Mesenchymal stem cell (in vitro differentiated cells and primary cell): ENCODE measurements at regions not wholly inside any gene's neighbourhood (a gene's known extent, or its start where the extent isn't known, plus 50 kb on each side); places are given as distances from the start of the nearest gene placed in this dataset.
A peak's percentile ranks its signal among the peaks of the same experiment; 100 is the strongest.

Experiments
- DNase-seq: peaks from one replicate; pipeline ENCODE4 v3.0.0-alpha.2; 2013
- H2AFZ ChIP-seq: one replicate; pipeline ENCODE4 v1.6.1; 2013; ENCODE audit warnings: low read depth, mild to moderate bottlenecking, control low read depth, inconsistent platforms, low read length, moderate library complexity
- H2AK5ac ChIP-seq: 2 replicates; pipeline ENCODE4 v1.6.1; 2013; ENCODE audit warnings: low read length, moderate library complexity, mild to moderate bottlenecking, inconsistent platforms; ENCODE audit not compliant: severe bottlenecking
- H2BK120ac ChIP-seq: one replicate; pipeline ENCODE4 v1.6.1; 2013; ENCODE audit warnings: low read depth, mild to moderate bottlenecking, inconsistent platforms, low read length, moderate library complexity
- H2BK12ac ChIP-seq, 2 experiments: one replicate each; pipeline ENCODE4 v1.6.1; 2013; ENCODE audit warnings: inconsistent platforms in 2 of 2, low read length in 2 of 2, mild to moderate bottlenecking in 2 of 2, moderate library complexity in 2 of 2, control low read depth in 1 of 2
- H2BK15ac ChIP-seq: one replicate; pipeline ENCODE4 v1.6.1; 2013; ENCODE audit warnings: mild to moderate bottlenecking, low read depth, inconsistent platforms; ENCODE audit not compliant: poor library complexity, severe bottlenecking
- H2BK5ac ChIP-seq: 2 replicates; pipeline ENCODE4 v1.6.1; 2013; ENCODE audit warnings: low read depth, mild to moderate bottlenecking, low read length, control low read depth, inconsistent platforms; ENCODE audit not compliant: poor library complexity, severe bottlenecking
- H3K14ac ChIP-seq, 2 experiments: one replicate each; pipeline ENCODE4 v1.6.1; 2013; ENCODE audit warnings: inconsistent platforms in 2 of 2, low read length in 2 of 2, control low read depth in 1 of 2, mild to moderate bottlenecking in 1 of 2, moderate library complexity in 1 of 2
- H3K18ac ChIP-seq, 2 experiments: one replicate each; pipeline ENCODE4 v1.6.1; 2013; ENCODE audit warnings: inconsistent platforms in 2 of 2, low read length in 2 of 2, control low read depth in 1 of 2, low read depth in 1 of 2, mild to moderate bottlenecking in 1 of 2
- H3K23ac ChIP-seq, 2 experiments: one replicate each; pipeline ENCODE4 v1.6.1; 2013; ENCODE audit warnings: inconsistent platforms in 2 of 2, low read length in 2 of 2, mild to moderate bottlenecking in 2 of 2, moderate library complexity in 2 of 2, control low read depth in 1 of 2
- H3K27ac ChIP-seq: 2 replicates; pipeline ENCODE4 v1.5.1; 2013; ENCODE audit warnings: mild to moderate bottlenecking, moderate library complexity, low read length, control low read depth, inconsistent platforms; ENCODE audit not compliant: poor library complexity, severe bottlenecking
- H3K27me3 ChIP-seq, 2 experiments: 2 replicates each; pipeline versions ENCODE4 v1.6.1 to v1.7.0; 2013; ENCODE audit warnings: low read length in 2 of 2, mild to moderate bottlenecking in 2 of 2, moderate library complexity in 2 of 2, control low read depth in 1 of 2, inconsistent platforms in 1 of 2; ENCODE audit not compliant: control insufficient read depth in 1 of 2, insufficient read depth in 1 of 2
- H3K36me3 ChIP-seq, 2 experiments: 2 replicates each; pipeline versions ENCODE4 v1.6.1 to v1.7.0; 2013; ENCODE audit warnings: low read length in 2 of 2, control low read depth in 1 of 2, inconsistent platforms in 1 of 2, low read depth in 1 of 2, mild to moderate bottlenecking in 1 of 2; ENCODE audit not compliant: insufficient read depth in 2 of 2, control insufficient read depth in 1 of 2
- H3K4ac ChIP-seq, 2 experiments: one replicate each; pipeline ENCODE4 v1.6.1; 2013; ENCODE audit warnings: inconsistent platforms in 2 of 2, low read length in 2 of 2, mild to moderate bottlenecking in 2 of 2, moderate library complexity in 2 of 2, control low read depth in 1 of 2, low read depth in 1 of 2
- H3K4me1 ChIP-seq: 2 replicates; pipeline ENCODE4 v1.6.1; 2013; ENCODE audit warnings: low read depth, low read length, control low read depth; ENCODE audit not compliant: control insufficient read depth, insufficient read depth
- H3K4me2 ChIP-seq: 2 replicates; pipeline ENCODE4 v1.6.1; 2013; ENCODE audit warnings: low read length, mild to moderate bottlenecking, inconsistent platforms; ENCODE audit not compliant: poor library complexity, severe bottlenecking
- H3K4me3 ChIP-seq, 2 experiments: 2 replicates each; pipeline versions ENCODE4 v1.5.1 to v1.7.0; 2013; ENCODE audit warnings: low read length in 2 of 2, mild to moderate bottlenecking in 2 of 2, control low read depth in 1 of 2, low read depth in 1 of 2; ENCODE audit not compliant: insufficient read depth in 1 of 2
- H3K79me1 ChIP-seq: replicated peaks from 2 replicates; pipeline ENCODE4 v1.6.1; 2013; ENCODE audit warnings: mild to moderate bottlenecking, control low read depth, low read length, inconsistent platforms; ENCODE audit not compliant: poor library complexity, severe bottlenecking
- H3K9ac ChIP-seq: 2 replicates; pipeline ENCODE4 v1.7.0; 2013; ENCODE audit warnings: mild to moderate bottlenecking, low read length, moderate library complexity
- H3K9me3 ChIP-seq: 2 replicates; pipeline ENCODE4 v1.7.0; 2013; ENCODE audit warnings: mild to moderate bottlenecking, low read length; ENCODE audit not compliant: control insufficient read depth
- H4K8ac ChIP-seq: one replicate; pipeline ENCODE4 v1.6.1; 2013; ENCODE audit warnings: inconsistent platforms, mild to moderate bottlenecking, low read length, moderate library complexity
- H4K91ac ChIP-seq: one replicate; pipeline ENCODE4 v1.6.1; 2013; ENCODE audit warnings: mild to moderate bottlenecking, low read length, inconsistent platforms
- WGBS: methylation state at CpG from one replicate; pipeline ENCODE4 v1.1.7; 2013; ENCODE audit warnings: mixed read lengths; 5-methylcytosine and 5-hydroxymethylcytosine counted together

DNA sequence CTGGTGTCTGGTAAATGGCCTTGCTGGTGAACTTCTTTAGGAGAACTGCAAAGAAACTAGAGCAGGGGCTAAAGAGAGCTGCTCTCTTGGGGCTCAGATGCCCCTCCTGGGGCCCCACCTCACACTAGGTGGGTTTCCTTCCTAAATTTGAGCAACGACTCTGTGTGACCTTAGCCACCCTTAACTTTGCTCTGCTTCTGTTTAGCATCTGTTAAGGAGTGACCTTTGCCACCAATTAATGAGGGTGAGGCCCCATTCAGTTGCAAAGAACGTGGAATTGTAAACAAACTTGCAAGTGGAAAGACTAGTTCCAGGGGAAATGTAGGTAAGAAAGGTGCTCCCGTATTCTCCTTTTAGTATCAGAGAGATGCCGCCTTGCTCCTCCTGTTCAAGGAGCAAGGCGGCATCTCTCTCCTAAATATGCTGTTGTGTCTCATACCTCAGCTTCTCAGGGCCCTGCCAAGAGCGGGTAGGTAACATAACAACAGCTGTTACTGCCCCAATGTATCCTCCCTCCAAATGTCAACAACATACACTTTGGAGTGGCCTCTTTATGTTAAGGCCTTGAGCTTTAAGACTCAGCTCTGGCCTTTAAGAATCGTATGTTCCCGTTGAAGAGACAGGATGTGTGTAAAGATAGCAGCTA lies 77.6 kb upstream of the FUT8 start:
- no peaks in the 10 kb centered on the region for H3K9me3 ChIP-seq
- H4K91ac ChIP-seq, result peak overlapping the region; percentile 66
- peak overlapping the region; percentile 57 for H4K8ac ChIP-seq
- H2AK5ac ChIP-seq, result no peak overlapping the region
- H3K27ac ChIP-seq, result no peak overlapping the region
- H2BK5ac ChIP-seq, result no peak overlapping the region
- H3K14ac ChIP-seq, result no peak overlapping the region
- peak overlapping the region; percentile 16 for H2BK15ac ChIP-seq
- H3K18ac ChIP-seq, result peak overlapping the region; percentile 40 to 77
- H3K4me3 ChIP-seq, result no peak overlapping the region
- no peak overlapping the region for H2AFZ ChIP-seq
- WGBS, result 23% methylated on average over 6 of the region's 8 CpGs
- peak overlapping the region; percentile 80 to 92 for H2BK12ac ChIP-seq
- no peak overlapping the region for H3K23ac ChIP-seq
- H3K36me3 ChIP-seq, result no peaks in the 10 kb centered on the region
- H3K9ac ChIP-seq, result peak overlapping the region; percentile 34
- H3K4ac ChIP-seq, result peak overlapping the region; percentile 5 to 69
- H3K4me1 ChIP-seq, result no peaks in the 10 kb centered on the region
- H3K4me2 ChIP-seq, result no peak overlapping the region
- DNase-seq, result no peak
- no peaks in the 10 kb centered on the region for H3K27me3 ChIP-seq
- H3K79me1 ChIP-seq, result no peaks in the 10 kb centered on the region
- peak overlapping the region; percentile 96 for H2BK120ac ChIP-seq

DNA sequence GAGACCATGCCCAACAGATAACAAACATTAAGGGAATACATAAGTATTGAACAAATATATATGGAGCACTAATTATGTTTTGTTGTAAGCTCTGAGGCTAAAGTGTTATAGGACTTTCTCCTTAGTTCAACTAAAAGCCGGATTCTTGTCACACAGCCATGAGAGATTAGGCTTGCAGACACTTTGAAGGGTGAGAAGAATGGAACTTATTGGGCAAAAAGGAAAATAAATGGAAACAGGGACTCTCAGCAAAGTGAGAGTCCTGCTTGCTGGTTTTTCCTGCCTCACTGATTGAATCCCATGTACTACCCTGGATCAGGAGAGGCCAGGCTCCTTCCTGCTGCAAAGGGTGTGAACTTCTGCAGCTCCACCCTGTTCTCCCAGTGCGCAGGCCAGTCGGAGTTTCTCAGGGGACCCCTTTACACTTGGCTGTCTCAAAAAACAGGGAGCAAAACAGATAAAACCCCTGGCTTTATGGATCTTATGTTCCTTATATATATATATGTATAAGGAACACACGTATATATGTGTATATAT lies 77.1 kb upstream of the FUT8 start:
- Histone ChIP-seq H2BK120ac (no peak overlapping the region), H3K27ac (no peak overlapping the region), H3K4me2 (no peak overlapping the region), H2BK5ac (no peak overlapping the region), H2AK5ac (no peak overlapping the region), H2AFZ (no peak overlapping the region), H3K4ac (peak overlapping the region; percentile 13 to 32), H3K9me3 (no peaks in the 10 kb centered on the region), H4K8ac (peak overlapping the region; percentile 98), H3K9ac (no peak overlapping the region), H4K91ac (peak overlapping the region; percentile 97), H2BK12ac (peak overlapping the region; percentile 28 to 70), H3K27me3 (no peaks in the 10 kb centered on the region), H3K4me3 (no peak overlapping the region), H3K36me3 (no peaks in the 10 kb centered on the region), H3K18ac (peak overlapping the region; percentile 79 to 83), H2BK15ac (no peak overlapping the region), H3K14ac (peak overlapping the region in 1 of 2 experiments; percentile 43), H3K79me1 (no peaks in the 10 kb centered on the region), H3K4me1 (no peaks in the 10 kb centered on the region), H3K23ac (no peak overlapping the region)
- 54% methylated on average over 3 of the region's 4 CpGs for WGBS
- DNase-seq, result peak; percentile 36

DNA sequence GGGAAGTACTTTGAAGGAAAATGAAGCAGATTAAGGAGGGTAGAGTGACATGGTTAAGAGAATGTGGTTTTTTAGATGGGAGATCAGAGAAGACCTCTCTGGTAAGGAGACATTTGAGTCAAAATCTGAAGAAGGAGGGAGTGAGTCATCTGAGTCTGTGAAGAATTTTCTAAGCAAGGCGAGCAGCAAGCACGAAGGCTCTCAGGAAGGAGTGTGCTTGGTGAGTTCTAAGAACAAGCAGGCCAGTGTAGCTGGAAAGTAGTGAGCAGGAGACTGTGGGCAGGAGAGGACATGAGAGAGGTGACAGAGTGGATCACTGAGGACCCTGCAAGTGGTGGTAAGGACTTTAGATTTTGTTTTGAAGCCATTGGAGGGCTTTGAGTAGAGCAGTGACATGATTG lies 76.3 kb upstream of the FUT8 start:
- no peak overlapping the region for H4K91ac ChIP-seq
- H3K9me3 ChIP-seq, result no peaks in the 10 kb centered on the region
- peak overlapping the region; percentile 56 for H3K9ac ChIP-seq
- peak overlapping the region in 1 of 2 experiments; percentile 46 for H2BK12ac ChIP-seq
- no peak overlapping the region for H2AK5ac ChIP-seq
- H3K4me2 ChIP-seq, result no peak overlapping the region
- H3K23ac ChIP-seq, result no peak overlapping the region
- peak overlapping the region; percentile 0 to 52 for H3K18ac ChIP-seq
- no peaks in the 10 kb centered on the region for H3K4me1 ChIP-seq
- H2AFZ ChIP-seq, result no peak overlapping the region
- no peak overlapping the region for H3K14ac ChIP-seq
- peak overlapping the region in 1 of 2 experiments; percentile 13 for H3K4ac ChIP-seq
- no peak overlapping the region for H4K8ac ChIP-seq
- no peak overlapping the region for H2BK120ac ChIP-seq
- no peak overlapping the region for H2BK5ac ChIP-seq
- WGBS, result 5% methylated on average over 2 of the region's 2 CpGs
- H2BK15ac ChIP-seq, result no peak overlapping the region
- H3K36me3 ChIP-seq, result no peaks in the 10 kb centered on the region
- H3K4me3 ChIP-seq, result peak overlapping the region in 1 of 2 experiments; percentile 34
- H3K27me3 ChIP-seq, result no peaks in the 10 kb centered on the region
- H3K27ac ChIP-seq, result no peak overlapping the region
- DNase-seq, result peak; percentile 86
- no peaks in the 10 kb centered on the region for H3K79me1 ChIP-seq

GRCh38 chr14:65339866-65340265 lies 72.7 kb upstream of the FUT8 start:
- no peak for DNase-seq
- Histone ChIP-seq H3K4me3 (no peak overlapping the region), H3K9me3 (no peaks in the 10 kb centered on the region), H3K36me3 (no peaks in the 10 kb centered on the region), H3K79me1 (no peaks in the 10 kb centered on the region), H3K18ac (no peak overlapping the region), H2BK5ac (no peak overlapping the region), H3K4me2 (no peak overlapping the region), H2AFZ (no peak overlapping the region), H3K27ac (no peak overlapping the region), H2BK15ac (no peak overlapping the region), H3K14ac (no peak overlapping the region), H3K9ac (no peak overlapping the region), H3K4me1 (no peaks in the 10 kb centered on the region), H2AK5ac (no peak overlapping the region), H4K8ac (no peak overlapping the region), H3K4ac (no peak overlapping the region), H2BK120ac (no peak overlapping the region), H3K27me3 (no peaks in the 10 kb centered on the region), H3K23ac (no peak overlapping the region), H2BK12ac (no peak overlapping the region), H4K91ac (no peak overlapping the region)
- WGBS, result 92% methylated on average over 2 of the region's 4 CpGs
